ENCODE measurements at regions not wholly inside any gene's neighbourhood (a gene's known extent, or its start where the extent isn't known, plus 50 kb on each side); places are given as distances from the start of the nearest gene placed in this dataset.

GRCh38 chr3:176935194-176935888, 261.9 kb downstream of the TBL1XR1 start:
- DNase-seq (ENCODE audit: low read depth in 2 of 2) = no peak
- no peak for TF ChIP-seq CTCF (IDR thresholded peaks at IDR 0.05; ENCODE audit: low read depth, low read length)
- H3K4me3 ChIP-seq (replicated peaks in 1 of 2; ENCODE audit: low read depth in 2 of 2, low read length in 2 of 2) = no peak overlapping the region

GRCh38 chr3:176934698-176935097, 262.6 kb downstream of the TBL1XR1 start:
- DNase-seq (ENCODE audit: low read depth in 2 of 2) = peak in 1 of 2 donors; percentile 16
- no peak for TF ChIP-seq CTCF (IDR thresholded peaks at IDR 0.05; ENCODE audit: low read depth, low read length)
- no peak overlapping the region for H3K4me3 ChIP-seq (replicated peaks in 1 of 2; ENCODE audit: low read depth in 2 of 2, low read length in 2 of 2)

GRCh38 chr3:176933704-176934103, 263.6 kb downstream of the TBL1XR1 start:
- H3K4me3 ChIP-seq (replicated peaks in 1 of 2; ENCODE audit: low read depth in 2 of 2, low read length in 2 of 2) = no peak overlapping the region
- TF ChIP-seq CTCF (IDR thresholded peaks at IDR 0.05; ENCODE audit: low read depth, low read length) = no peak
- no peak for DNase-seq (ENCODE audit: low read depth in 2 of 2)

GRCh38 chr3:176932433-176932832, 264.8 kb downstream of the TBL1XR1 start:
- TF ChIP-seq CTCF (IDR thresholded peaks at IDR 0.05; ENCODE audit: low read depth, low read length) = no peak
- no peak overlapping the region for H3K4me3 ChIP-seq (replicated peaks in 1 of 2; ENCODE audit: low read depth in 2 of 2, low read length in 2 of 2)
- DNase-seq (ENCODE audit: low read depth in 2 of 2) = no peak

GRCh38 chr3:176931991-176932390, 265.3 kb downstream of the TBL1XR1 start:
- no peak for DNase-seq (ENCODE audit: low read depth in 2 of 2)
- no peak for TF ChIP-seq CTCF (IDR thresholded peaks at IDR 0.05; ENCODE audit: low read depth, low read length)
- no peak overlapping the region for H3K4me3 ChIP-seq (replicated peaks in 1 of 2; ENCODE audit: low read depth in 2 of 2, low read length in 2 of 2)

GRCh38 chr3:176930942-176931341, 266.3 kb downstream of the TBL1XR1 start:
- no peak overlapping the region for H3K4me3 ChIP-seq (replicated peaks in 1 of 2; ENCODE audit: low read depth in 2 of 2, low read length in 2 of 2)
- DNase-seq (ENCODE audit: low read depth in 2 of 2) = no peak
- no peak for TF ChIP-seq CTCF (IDR thresholded peaks at IDR 0.05; ENCODE audit: low read depth, low read length)

GRCh38 chr3:176928582-176928931, 268.7 kb downstream of the TBL1XR1 start:
- no peak overlapping the region for H3K4me3 ChIP-seq (replicated peaks in 1 of 2; ENCODE audit: low read depth in 2 of 2, low read length in 2 of 2)
- DNase-seq (ENCODE audit: low read depth in 2 of 2) = no peak
- no peak for TF ChIP-seq CTCF (IDR thresholded peaks at IDR 0.05; ENCODE audit: low read depth, low read length)

Measured in cardiac fibroblast (primary cell).